IPS DF 4.7 (cell line): ENCODE measurements at regions not wholly inside any gene's neighbourhood (a gene's known extent, or its start where the extent isn't known, plus 50 kb on each side); places are given as distances from the start of the nearest gene placed in this dataset.
"Not testable (repeated sequence)": the region's sequence is repeated elsewhere in the genome, so short reads cannot be mapped to it uniquely, and the experiment has no call there.

Source experiments
- DNase-seq: peaks from one replicate; pipeline ENCODE4 v3.0.0-alpha.2; 2013; ENCODE audit warnings: low spot score; ENCODE audit errors: extremely low read depth

DNA sequence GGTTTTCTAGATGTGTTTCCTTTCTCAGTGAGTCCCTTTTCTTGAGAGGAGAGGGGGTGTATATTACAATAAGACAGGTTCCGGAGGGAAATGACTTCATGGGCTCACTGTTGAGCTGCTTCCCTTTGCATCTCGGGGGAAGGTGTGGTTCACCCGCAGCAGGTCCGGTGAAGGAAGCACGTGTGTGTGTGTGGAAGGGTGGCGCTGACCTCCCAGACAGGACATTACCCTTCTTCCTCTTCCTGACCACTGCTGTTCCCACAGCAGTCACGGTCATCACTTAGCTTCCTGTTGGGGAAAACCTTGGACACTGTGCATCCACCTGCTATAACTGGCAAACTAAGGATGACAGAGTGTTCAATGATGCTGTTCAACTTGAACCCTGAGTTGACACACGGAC is 83.6 kb downstream of the PLEKHG1 start:
- DNase-seq: no peak

DNA sequence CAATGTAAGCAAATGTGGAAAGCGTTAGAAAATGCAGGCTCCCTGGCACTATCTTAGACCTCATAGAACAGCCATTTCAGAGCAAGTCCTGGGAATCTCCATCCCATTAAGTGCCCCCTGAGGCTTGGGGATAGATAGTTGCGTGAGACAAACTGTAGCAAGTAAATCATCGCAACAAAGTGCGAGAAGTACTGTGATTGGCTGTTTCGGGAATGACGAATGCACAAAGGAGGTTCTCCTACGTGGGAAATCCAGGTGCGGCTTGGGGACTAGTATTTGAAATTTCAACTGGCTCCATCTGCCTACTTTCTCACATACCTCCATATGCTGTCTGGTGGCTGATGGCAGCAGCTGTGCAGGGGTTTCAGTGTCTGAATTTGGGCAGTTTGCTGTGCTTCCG is 84.5 kb downstream of the PLEKHG1 start:
- DNase-seq: no peak

DNA sequence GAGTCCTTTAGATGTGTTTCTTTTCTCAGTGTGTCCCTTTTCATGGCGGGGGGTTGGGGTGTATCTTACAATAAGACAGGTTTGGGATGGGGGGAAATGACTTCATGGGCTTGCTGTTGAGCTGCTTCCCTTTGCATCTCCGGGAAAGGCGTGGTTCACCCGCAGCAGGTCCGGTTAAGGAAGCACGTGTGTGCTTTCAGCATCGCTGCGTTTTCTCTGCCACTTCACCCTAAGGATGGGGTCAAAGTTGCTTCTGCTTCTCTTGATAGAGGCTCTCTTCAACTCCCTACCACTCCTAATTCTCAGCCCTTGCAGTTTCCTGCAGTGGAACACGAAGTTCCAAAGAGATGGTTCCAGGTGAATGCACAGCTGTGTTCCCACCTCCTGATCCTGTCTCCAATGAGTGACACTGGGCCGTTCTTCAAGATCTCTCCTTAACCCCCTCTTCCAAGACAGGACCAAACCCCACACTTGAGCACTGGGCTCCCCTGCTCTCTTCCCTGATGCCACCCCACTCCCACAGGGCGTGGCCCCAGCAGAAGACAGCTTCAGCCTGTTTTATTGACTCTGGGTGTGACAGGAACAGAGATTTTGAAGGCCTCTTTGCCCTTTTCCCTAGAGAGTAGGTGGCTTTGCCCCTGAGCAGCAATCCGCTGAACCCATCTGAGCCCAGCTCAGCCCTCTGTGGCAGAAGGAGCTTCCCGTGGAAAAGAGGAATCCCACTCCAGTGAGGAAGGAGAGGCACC is 85.2 kb downstream of the PLEKHG1 start:
- no peak for DNase-seq

DNA sequence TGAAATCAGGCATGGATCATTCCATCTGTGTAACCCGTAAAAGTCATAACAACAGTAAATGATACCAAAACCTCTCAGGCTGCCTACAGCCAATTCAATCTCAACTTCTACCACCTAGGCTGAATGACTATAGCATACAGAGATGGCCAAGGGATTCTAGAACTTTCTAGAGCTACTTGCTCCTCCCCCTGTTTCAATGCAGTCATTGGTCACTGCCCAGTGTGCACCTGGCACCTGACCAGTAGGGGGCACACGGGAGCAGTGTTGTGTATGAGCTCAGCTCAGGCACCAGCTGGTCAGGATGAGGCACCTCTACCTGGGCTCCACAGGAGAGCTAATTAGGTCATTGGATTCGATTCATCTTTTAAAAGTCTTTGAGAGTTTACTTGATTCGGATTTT is 86.2 kb downstream of the PLEKHG1 start:
- DNase-seq: peak; percentile 69

DNA sequence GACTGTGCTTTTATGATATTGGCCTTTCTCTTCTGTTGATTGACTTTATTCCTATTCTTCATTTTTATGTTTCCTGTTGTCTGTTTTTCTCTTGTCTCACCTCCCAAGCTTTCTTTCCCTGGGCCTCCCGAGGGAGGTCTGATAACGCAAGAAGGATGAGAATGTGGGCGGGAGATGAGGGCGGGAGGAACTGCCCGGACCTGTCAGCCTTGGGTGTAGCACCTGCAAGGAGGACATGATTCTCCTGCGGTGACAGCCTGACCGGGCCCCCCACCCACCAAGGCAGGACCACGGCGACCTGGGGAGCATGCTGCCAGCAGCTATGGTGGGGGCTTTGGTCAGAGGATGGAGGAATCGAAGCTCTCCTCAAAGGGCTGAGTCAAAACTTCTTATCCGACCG is 86.9 kb downstream of the PLEKHG1 start:
- DNase-seq: no peak

DNA sequence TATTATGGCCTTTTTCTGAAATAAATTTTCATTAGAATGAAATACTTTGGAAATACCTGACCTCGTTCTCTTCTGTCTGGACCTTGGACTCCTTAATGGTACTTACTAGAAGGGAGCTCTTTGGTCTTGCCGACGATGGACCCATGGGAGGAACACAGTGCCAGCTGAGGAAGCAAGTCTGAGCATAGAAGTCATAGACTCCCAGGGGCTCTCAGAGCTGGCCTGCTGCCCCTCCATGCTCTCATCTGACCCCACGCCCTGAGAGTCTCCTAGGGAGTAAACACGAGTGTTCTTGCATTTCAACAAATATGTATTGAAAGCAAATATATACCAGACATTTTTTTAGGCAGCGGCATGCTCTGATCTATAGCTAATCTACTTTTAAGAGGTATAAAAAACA is 87.8 kb downstream of the PLEKHG1 start:
- DNase-seq: no peak

DNA sequence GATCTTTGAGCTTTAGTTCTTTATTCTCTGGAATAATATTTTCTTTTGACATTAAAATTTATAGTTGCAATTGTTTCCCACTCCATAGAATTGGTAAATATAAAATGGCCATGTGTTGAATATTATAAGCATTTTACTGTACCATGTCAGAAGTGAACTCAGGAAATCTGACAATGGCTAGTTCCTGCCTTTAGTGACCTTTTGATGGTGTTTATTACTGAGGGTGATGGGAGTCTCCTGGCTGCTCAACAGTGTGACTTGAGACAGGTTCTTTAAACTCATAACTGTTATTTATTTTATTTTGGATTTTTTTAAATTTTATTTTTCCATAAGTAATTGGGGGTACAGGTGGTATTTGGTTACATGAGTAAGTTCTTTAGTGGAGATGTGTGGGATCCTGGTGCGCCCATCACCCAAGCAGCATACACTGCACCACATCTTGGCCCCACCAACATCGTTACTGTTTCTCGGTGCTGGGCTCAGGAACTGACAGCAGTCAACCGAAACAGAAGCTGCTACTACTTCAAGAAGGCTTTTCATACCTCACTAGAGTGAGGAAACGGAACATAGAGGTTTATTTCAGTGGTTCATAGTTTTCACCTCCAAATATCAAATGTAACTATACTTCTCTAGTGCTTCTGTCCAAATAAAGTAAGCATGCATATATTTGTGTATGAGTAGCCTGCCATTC is 90.4 kb downstream of the PLEKHG1 start:
- DNase-seq: no peak

DNA sequence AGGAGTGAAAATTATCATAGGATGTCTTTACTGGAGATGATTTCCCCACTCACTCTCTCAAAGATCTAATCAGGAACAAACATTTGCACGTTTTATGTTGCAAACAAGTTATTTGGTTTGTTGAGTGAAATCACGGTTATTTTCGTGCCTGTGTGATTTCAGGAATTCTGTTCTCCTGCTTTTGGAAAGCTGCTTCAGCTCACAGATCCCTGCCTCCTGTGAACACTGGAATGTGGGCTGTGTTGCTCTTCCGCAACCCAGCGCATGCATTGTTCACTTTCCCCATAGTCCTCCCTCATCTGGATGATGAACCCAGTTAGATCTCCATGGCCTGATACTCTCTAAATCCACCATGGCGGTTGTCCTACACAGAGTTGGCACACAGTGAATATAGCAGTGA is 91.0 kb downstream of the PLEKHG1 start:
- no peak for DNase-seq

DNA sequence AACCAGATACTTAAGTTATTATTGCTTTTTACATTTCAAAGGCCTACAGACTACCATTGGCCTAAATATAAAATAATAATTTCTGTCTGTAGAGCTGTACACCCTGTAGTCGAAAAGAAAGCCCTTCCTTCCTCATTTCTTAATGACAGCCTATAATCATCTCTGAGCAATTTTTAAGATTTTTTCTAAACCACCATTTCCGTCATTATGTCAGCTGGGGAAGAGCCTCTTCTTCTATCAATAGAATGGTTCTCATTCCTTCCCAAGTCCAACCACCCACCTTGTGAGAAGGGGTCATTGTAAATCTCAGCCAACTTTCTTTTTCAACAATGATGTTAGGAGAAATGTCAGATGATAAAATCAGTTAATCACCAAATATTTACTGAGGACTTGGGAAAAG is 91.8 kb downstream of the PLEKHG1 start:
- no peak for DNase-seq

DNA sequence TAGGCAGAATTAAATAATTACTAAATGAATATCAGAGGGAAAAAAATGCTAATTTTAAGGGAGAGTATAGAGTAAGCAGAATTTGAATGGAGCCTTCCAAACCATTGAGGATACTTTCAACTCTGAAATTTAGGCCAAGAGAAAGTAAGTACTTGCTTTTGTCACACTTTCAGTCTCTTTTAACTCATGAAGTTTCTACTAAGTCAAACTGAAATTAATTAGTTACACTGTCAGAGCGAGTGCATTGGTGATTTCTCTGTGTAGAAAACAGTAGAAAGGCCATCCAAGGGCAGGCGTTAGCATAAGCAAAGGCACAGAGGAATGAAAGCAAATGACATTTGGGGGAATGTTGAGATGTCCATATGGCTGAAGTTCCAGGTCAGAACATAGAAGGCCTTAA is 92.9 kb downstream of the PLEKHG1 start:
- DNase-seq: no peak

DNA sequence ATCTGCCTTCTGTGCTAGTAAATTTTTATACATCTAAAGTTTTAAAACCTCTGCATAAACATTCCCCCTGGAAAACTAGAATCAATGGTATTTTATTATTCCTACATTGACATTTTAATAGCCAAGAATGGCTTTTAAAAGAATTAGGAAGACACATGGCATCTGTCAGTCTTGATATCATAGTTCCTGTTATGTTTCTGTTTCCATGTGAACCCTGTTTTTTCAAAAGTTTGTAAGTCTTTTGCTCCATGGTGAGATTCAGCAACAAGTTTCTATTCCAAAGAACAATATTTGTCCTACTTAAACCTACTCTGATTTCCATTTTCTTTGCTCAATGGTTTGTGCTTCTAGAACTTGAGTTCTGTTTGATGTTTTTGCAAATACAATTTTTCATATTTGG is 95.2 kb downstream of the PLEKHG1 start:
- DNase-seq: no peak

DNA sequence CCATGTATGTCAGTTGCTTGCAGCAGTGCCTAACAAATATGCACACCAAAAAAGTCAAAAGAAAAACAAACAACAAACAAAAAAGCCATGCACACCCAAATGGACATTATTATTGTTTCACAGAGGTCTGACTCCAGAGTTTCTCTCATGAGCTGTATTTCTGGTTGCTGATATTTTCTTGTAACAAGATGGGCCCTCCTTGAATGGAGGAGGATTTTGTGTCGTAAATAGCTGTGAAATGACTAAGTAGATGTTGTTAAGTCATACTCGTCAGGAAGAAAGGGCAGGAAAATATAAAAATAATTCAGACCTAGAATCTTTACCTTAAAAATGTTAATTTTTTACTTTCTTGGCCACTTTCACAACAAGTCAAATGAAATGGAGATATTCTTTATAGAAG is 96.0 kb downstream of the PLEKHG1 start:
- DNase-seq: no peak

DNA sequence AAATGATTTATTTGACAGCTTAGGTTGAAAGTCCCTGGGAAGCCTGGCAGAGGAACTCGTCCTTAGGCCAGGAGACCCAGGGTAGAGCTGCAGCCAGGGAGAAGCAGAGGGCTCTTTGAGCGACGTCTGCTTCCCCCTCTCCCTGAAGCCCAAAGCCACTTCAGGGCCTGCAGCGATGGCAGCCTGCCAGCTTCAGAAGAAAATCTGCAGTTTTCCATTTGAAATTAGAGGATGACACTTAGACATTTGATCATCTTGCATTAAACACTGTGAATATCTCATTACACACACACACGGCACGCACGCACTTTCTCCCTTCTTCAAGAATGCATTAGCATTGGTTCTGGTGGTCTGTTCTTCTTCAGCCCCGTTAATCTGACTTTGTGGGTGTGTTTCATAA is 96.5 kb downstream of the PLEKHG1 start:
- no peak for DNase-seq

DNA sequence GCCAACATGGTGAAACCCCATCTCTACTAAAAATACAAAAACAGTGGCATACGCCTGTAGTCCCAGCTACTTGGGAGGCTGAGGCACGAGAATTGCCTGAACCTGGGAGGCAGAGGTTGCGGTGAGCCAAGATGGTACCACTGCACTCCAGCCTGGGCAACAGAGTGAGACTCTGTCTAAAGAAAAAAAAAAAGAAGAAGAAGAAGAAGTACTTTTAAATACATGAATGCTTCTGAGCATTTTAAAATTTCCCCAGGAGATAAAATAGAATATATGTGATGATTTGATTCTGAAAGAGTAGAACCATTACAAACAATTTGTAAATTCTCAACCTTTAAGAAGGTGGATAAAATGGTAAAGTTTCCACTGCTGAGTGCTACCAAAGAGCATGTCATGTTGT is 97.2 kb downstream of the PLEKHG1 start:
- DNase-seq: not testable (repeated sequence)

DNA sequence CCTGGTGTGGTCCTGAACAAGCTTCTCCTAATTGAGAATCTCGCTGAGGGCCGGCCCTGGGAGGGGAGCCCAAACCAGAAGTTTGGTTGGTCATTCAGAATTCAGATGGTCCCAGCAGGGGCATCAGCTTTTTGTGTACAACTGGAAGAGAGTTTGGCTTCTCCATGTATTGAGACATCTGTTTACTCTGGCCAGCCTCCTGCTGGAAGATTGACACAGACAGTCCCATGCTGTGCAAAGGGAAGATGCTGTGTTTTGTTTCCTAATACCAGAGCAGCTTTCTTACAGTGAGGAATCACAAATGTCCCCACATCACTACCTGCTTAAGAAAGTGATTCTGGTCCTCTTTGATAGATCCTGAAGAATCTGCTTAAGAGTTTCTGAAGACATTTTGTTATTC is 97.8 kb downstream of the PLEKHG1 start:
- DNase-seq: no peak

DNA sequence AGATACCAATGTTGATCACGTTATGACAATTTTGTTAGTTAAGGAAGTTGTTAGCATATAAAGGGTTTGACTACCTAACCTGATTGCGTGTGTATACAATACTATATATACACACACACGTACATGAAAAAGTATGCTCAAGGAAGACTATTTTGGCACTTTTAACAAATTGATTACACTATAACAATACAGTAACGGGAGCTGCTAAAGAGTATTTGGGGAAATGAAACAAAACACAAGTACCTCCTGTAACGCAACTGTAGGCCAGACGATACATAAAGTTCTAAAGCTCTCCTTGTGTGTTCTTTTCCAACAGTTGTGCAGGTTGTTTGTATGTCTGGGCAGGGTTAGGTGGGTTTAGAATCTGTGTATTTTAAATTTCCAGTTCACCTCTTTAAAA is 98.7 kb downstream of the PLEKHG1 start:
- DNase-seq: no peak

DNA sequence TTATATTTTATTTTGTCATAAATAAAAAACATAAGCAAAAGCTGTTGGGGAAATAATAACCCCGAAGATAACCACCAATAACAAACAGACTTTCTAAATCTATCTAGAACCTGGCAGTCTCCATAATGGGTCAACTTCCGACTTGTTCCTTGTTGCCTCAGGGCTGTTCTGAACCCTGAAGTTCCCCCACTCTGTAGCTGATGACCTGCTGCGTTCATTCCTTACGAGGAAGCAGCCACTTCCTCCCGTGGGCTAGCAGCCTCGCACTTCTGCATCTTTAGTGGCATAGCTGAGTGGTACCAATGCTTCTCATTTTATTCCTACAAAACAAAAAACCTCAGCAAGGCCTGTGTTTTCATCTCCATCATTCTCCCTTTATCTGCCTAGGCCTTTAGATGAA is 103.0 kb downstream of the PLEKHG1 start:
- no peak for DNase-seq

DNA sequence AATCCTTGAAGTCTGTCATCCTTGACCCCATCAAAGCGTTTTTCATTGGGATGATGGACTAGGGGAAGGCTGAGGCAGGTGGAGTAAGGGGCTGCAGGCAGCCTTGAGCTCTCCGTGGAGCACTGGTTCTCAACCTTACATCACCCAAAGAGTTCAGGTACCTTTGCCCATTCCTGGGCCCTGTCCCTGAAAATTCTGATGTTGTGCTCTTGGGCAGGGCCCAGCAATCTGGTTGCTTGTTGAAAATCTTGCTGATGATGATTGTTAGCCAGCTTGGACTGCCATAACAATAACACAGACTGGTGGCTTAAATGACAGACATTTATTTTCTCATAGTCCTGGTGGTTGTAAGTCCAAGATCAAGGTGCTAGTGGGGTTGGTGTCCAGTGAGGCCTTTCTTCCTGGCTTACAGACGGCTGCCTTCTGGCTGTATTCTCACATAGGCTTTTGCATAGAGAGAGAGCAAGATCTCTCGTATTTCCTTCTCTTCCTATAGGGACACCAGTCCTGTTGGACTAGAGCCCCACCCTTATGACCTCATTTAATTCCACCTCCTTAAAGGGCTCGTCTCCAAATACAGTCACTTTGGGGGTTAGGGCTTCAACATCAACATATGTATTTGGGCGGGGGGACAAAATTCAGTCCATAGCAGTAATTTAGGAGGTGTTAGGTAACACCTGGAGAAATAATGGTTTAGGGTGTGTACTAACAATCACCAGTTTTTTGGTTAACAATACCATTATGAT is 104.9 kb downstream of the PLEKHG1 start:
- DNase-seq: no peak

DNA sequence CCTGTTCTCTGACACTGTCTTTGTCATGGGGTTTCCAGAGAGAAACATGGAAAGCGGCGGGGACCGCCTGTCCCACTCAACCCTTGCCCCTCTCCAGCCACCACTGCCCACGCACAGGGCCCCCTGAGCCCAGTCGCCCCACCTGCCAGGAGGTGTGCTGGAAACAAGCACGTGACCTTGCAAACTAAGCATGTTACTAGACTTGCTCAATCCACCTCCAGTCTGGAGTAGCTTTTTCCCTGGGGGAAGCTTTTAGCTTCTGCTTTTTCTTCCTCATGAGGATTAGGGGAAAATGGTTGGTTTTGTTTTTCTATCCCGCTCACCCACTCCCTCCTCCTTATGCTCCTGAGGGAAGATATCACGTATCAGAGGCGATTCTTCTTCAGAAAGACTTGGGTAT is 105.7 kb downstream of the PLEKHG1 start:
- no peak for DNase-seq

DNA sequence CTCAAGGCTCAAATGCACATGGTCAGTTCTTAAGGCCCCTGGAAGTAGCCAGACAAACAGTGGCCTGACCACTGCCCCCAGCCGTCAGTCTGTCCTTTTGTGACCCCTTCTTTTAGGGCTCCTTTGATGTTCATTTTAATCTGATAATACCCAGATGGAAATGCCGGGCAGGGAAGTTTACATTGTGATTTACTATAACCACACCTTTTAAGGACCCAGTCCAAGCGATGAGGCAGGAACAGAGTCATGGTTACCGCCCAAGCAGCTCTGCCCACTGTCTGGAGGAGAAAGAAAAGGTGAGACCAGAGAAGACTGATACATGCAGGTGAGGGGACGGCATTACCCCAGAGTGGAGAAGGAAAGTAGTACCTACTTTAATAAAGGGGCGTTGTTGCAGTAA is 110.6 kb downstream of the PLEKHG1 start:
- DNase-seq: no peak

DNA sequence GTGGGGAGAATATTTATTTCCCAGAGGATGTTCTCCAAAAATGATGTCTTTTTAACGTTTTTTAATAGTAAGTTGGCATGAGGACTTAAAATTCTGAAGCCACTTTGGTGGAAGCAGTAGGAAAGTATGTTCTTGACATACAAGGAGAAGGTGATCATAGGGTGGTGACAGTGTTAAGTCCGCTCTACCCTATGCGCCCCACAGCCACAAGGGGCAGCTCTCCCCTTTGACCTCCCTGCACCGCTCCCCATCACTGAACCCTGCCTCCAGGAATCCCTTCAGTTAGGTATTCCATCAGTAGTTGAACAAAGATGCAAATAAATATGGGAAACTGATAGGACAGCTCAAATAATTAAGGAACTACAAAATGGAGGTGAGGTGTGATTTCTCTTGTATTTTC is 111.4 kb downstream of the PLEKHG1 start:
- DNase-seq: no peak
